ENCODE measurements at regions not wholly inside any gene's neighbourhood (a gene's known extent, or its start where the extent isn't known, plus 50 kb on each side); places are given as distances from the start of the nearest gene placed in this dataset.
"Not testable (repeated sequence)": the region's sequence is repeated elsewhere in the genome, so short reads cannot be mapped to it uniquely, and the experiment has no call there.

DNA sequence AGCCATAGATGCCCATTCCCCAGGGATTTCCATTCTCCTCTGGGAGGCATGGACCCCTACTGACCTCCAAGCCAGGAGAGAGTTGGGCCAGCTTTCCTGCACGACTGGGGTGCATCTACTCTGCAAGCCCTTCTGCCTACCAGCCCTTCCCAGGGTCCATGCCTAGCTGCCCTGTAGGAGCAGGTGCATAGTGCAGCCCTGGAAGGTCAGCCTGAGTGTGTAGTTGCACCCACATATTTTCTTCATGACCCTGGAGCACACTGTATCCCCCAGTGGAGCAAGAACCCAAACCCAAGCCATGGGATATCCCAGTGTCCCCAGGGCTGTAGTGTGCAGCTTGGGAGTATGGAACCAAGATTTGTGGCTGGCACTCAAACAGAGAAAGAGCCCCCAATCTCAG lies 155.6 kb upstream of the GOLGA6L22 start:
- peak in 1 of 3 donors; percentile 43 for ATAC-seq
- intact Hi-C loops (cut with micrococcal nuclease); H3K4me3 Mint-ChIP-seq; H3K27me3 Mint-ChIP-seq (ENCODE audit: low read depth in 2 of 2); H3K9me3 ChIP-seq (ENCODE audit: control insufficient read depth, insufficient read depth, low read length); H3K36me3 ChIP-seq (ENCODE audit: control insufficient read depth, insufficient read depth, low read length); H3K36me3 Mint-ChIP-seq; H3K27ac Mint-ChIP-seq; H3K27me3 ChIP-seq (ENCODE audit: control insufficient read depth, insufficient read depth, low read length); H3K27ac ChIP-seq (ENCODE audit: low read length); DNase-seq; H3K4me1 ChIP-seq (ENCODE audit: control insufficient read depth, insufficient read depth, low read length); H3K4me3 ChIP-seq (ENCODE audit: low read length); H3K9me3 Mint-ChIP-seq; H3K4me1 Mint-ChIP-seq: not testable (repeated sequence)
- no CpG with 5 or more reads among the region's 1 CpG for WGBS (ENCODE audit: insufficient coverage)

Measured in natural killer cell (primary cell).